ENCODE measurements at regions not wholly inside any gene's neighbourhood (a gene's known extent, or its start where the extent isn't known, plus 50 kb on each side); places are given as distances from the start of the nearest gene placed in this dataset.

- TF ChIP-seq SP1 (IDR thresholded peaks at IDR 0.05; ENCODE audit: low read depth) (no peak), ZBTB33 (IDR thresholded peaks at IDR 0.05; ENCODE audit: extremely low read depth, insufficient replicate concordance, low read length) (no peak), RAD21 (IDR thresholded peaks at IDR 0.05; ENCODE audit: low read depth) (no peak), CTCF (IDR thresholded peaks at IDR 0.05 in 2 of 3, conservative IDR thresholded peaks at IDR 0.05 in 1 of 3; ENCODE audit: borderline replicate concordance in 1 of 3, insufficient read depth in 1 of 3, low read depth in 2 of 3, low read length in 2 of 3) (no peak), CEBPB (IDR thresholded peaks at IDR 0.05; ENCODE audit: low read depth) (no peak), SIN3A (IDR thresholded peaks at IDR 0.05; ENCODE audit: low read depth) (no peak), CBX3 (IDR thresholded peaks at IDR 0.05; ENCODE audit: low read depth) (no peak), ATF3 (IDR thresholded peaks at IDR 0.05) (no peak), ZFX (IDR thresholded peaks at IDR 0.05) (no peak), EZH2phosphoT487 (IDR thresholded peaks at IDR 0.05; ENCODE audit: borderline replicate concordance) (no peak), ELF1 (IDR thresholded peaks at IDR 0.05; ENCODE audit: borderline replicate concordance, low read depth) (no peak), POLR2A (IDR thresholded peaks at IDR 0.05; ENCODE audit: borderline replicate concordance, extremely low read depth, insufficient read depth, insufficient read length) (no peak)
- H3K27ac ChIP-seq (ENCODE audit: low read depth, low read length) = no peak overlapping the region
- no peaks in the 10 kb centered on the region for H3K4me1 ChIP-seq (ENCODE audit: control insufficient read depth in 1 of 2, insufficient read depth in 2 of 2, low read length in 2 of 2)
- RAD21 ChIA-PET (ENCODE audit: low non-redundant PET in 1 of 2, low total read pairs in 2 of 2, uncharacterized antibody in 2 of 2, unreplicated experiment in 2 of 2) = no interaction called here
- H4K20me1 ChIP-seq (ENCODE audit: insufficient read depth) = no peaks in the 10 kb centered on the region
- no peaks in the 10 kb centered on the region for H3K9me2 ChIP-seq (ENCODE audit: insufficient read depth)
- CTCF ChIA-PET = no interaction called here
- H2AFZ ChIP-seq (ENCODE audit: low read depth, low read length, poor library complexity, severe bottlenecking) = no peak overlapping the region
- peaks cover 9 to 32% of the 10 kb centered on the region in 2 experiments; a peak in 2 of 4 replicates for H3K9me3 ChIP-seq (ENCODE audit: control insufficient read depth in 1 of 2, insufficient read depth in 1 of 2, low read depth in 1 of 2, low read length in 2 of 2)
- DNase-seq (ENCODE audit: low read depth, low spot score) = no peak
- no peak overlapping the region for H3K4me3 ChIP-seq (replicated peaks in 1 of 2; ENCODE audit: low read depth in 1 of 2, low read length in 2 of 2)
- intact Hi-C loops (cut with micrococcal nuclease) = no loop called here
- ATAC-seq = no peak
- no peaks in the 10 kb centered on the region for H3K27me3 ChIP-seq (ENCODE audit: insufficient read depth, low read length)
- no peak overlapping the region for H3K9ac ChIP-seq (ENCODE audit: low read length)
- H3K79me2 ChIP-seq (ENCODE audit: insufficient read depth, low read length) = no peaks in the 10 kb centered on the region
- BruUV-seq (replicated peaks) = no TSS peak
- H3K4me2 ChIP-seq (ENCODE audit: low read length) = no peak overlapping the region
- no peaks in the 10 kb centered on the region for H3K36me3 ChIP-seq (ENCODE audit: control insufficient read depth in 1 of 2, insufficient read depth in 2 of 2, low read length in 2 of 2)
- POLR2A ChIA-PET = no interaction called here
Observed at GRCh38 chr5:12272389-12272788, 368.1 kb upstream of the CTNND2 start.

Data from HCT116 (cell line).